Activated CD8-positive, alpha-beta memory T cell treated with anti-CD3 and anti-CD28 coated beads, Interleukin-2, amount 50 U/mL, for 48 hours (primary cell): ENCODE measurements at regions not wholly inside any gene's neighbourhood (a gene's known extent, or its start where the extent isn't known, plus 50 kb on each side); places are given as distances from the start of the nearest gene placed in this dataset.

Experiments
- DNase-seq: peaks from one replicate; pipeline ENCODE4 v3.0.0-alpha.2; 2020

- no peak for DNase-seq
Observed at GRCh38 chr20:37643400-37643799, 50.4 kb upstream of the CTNNBL1 start.

- DNase-seq, result no peak
Observed at GRCh38 chr20:37642246-37642645, 51.6 kb upstream of the CTNNBL1 start.

GRCh38 chr20:37640600-37641561, 52.9 kb upstream of the CTNNBL1 start:
- DNase-seq, result no peak

- no peak for DNase-seq
Observed at GRCh38 chr20:37638527-37638926, 55.3 kb upstream of the CTNNBL1 start.

GRCh38 chr20:37636977-37637376, 56.9 kb upstream of the CTNNBL1 start:
- DNase-seq, result no peak

GRCh38 chr20:37636212-37636975, 57.4 kb upstream of the CTNNBL1 start:
- no peak for DNase-seq

- DNase-seq, result no peak
Observed at GRCh38 chr20:37630993-37631392, 62.8 kb upstream of the CTNNBL1 start.

- DNase-seq, result no peak
Observed at GRCh38 chr20:37630166-37630565, 63.7 kb upstream of the CTNNBL1 start.

GRCh38 chr20:37627767-37628130, 66.1 kb upstream of the CTNNBL1 start:
- no peak for DNase-seq

- peak; percentile 76 for DNase-seq
Observed at GRCh38 chr20:37627060-37627766, 66.6 kb upstream of the CTNNBL1 start.

GRCh38 chr20:37624963-37625362, 68.9 kb upstream of the CTNNBL1 start:
- DNase-seq, result no peak

GRCh38 chr20:37622728-37623127, 71.1 kb upstream of the CTNNBL1 start:
- no peak for DNase-seq

GRCh38 chr20:37619496-37619895, 74.3 kb upstream of the CTNNBL1 start:
- no peak for DNase-seq

GRCh38 chr20:37616110-37616425, 77.8 kb upstream of the CTNNBL1 start:
- DNase-seq, result no peak

GRCh38 chr20:37615340-37616109, 78.3 kb upstream of the CTNNBL1 start:
- peak; percentile 83 for DNase-seq

GRCh38 chr20:37611852-37612251, 82.0 kb upstream of the CTNNBL1 start:
- no peak for DNase-seq

- no peak for DNase-seq
Observed at GRCh38 chr20:37611346-37611745, 82.5 kb upstream of the CTNNBL1 start.

GRCh38 chr20:37610203-37610798, 82.6 kb upstream of the BLCAP start:
- DNase-seq, result no peak

GRCh38 chr20:37602634-37603033, 75.0 kb upstream of the BLCAP start:
- DNase-seq, result no peak

GRCh38 chr20:37600486-37600885, 72.8 kb upstream of the BLCAP start:
- no peak for DNase-seq

- DNase-seq, result no peak
Observed at GRCh38 chr20:37598575-37599342, 71.1 kb upstream of the BLCAP start.
